Smooth muscle cell (in vitro differentiated cells): ENCODE measurements at regions not wholly inside any gene's neighbourhood (a gene's known extent, or its start where the extent isn't known, plus 50 kb on each side); places are given as distances from the start of the nearest gene placed in this dataset.

ENCODE experiments used
- DNase-seq: peaks from one replicate; lab custom pipeline; 2025; ENCODE audit not compliant: unreplicated experiment; lab: John Stamatoyannopoulos, UW
- H2AFZ ChIP-seq: fragments of 200-600 bp; sonication (generic); 2 replicates; pipeline ENCODE4 v1.6.0; 2016; ENCODE audit warnings: antibody characterized with exemption, low read depth, mild to moderate bottlenecking
- H3F3A ChIP-seq: fragments of 200-600 bp; sonication (generic); 2 replicates; pipeline ENCODE4 v1.6.0; 2017; ENCODE audit warnings: antibody characterized with exemption, low read depth
- H3K27ac ChIP-seq: fragments of 200-600 bp; sonication (generic); 2 replicates; pipeline ENCODE4 v1.5.1; 2016; ENCODE audit warnings: low read depth, mild to moderate bottlenecking
- H3K27me3 ChIP-seq: fragments of 200-600 bp; sonication (generic); 2 replicates; pipeline ENCODE4 v1.6.1; 2016; ENCODE audit warnings: low read depth, mild to moderate bottlenecking
- H3K36me3 ChIP-seq: fragments of 200-600 bp; sonication (generic); 2 replicates; pipeline ENCODE4 v1.5.1; 2016; ENCODE audit warnings: low read depth
- H3K4me1 ChIP-seq: fragments of 200-600 bp; sonication (generic); 2 replicates; pipeline ENCODE4 v1.5.1; 2016; ENCODE audit warnings: low read depth
- H3K4me2 ChIP-seq: fragments of 200-600 bp; sonication (generic); 2 replicates; pipeline ENCODE4 v1.6.0; 2016; ENCODE audit warnings: mild to moderate bottlenecking
- H3K4me3 ChIP-seq: fragments of 200-600 bp; sonication (generic); 2 replicates; pipeline ENCODE4 v1.5.1; 2016; ENCODE audit warnings: mild to moderate bottlenecking
- H3K79me2 ChIP-seq: fragments of 200-600 bp; sonication (generic); 2 replicates; pipeline ENCODE4 v1.6.0; 2016; ENCODE audit warnings: low read depth, mild to moderate bottlenecking
- H3K9ac ChIP-seq: fragments of 200-600 bp; sonication (generic); 2 replicates; pipeline ENCODE4 v1.6.0; 2016; ENCODE audit warnings: low read depth
- H3K9me3 ChIP-seq: fragments of 200-600 bp; sonication (generic); replicated peaks from 2 replicates; pipeline ENCODE4 v1.5.1; 2016; ENCODE audit warnings: low read depth
- H4K20me1 ChIP-seq: fragments of 200-600 bp; sonication (generic); 2 replicates; pipeline ENCODE4 v1.6.0; 2016; ENCODE audit warnings: low read depth
- WGBS: methylation state at CpG from one replicate; pipeline ENCODE4 v1.1.7; 2016; ENCODE audit warnings: low lambda C conversion rate; 5-methylcytosine and 5-hydroxymethylcytosine counted together
- TF ChIP-seq, protein P1 (sequence below): fragments of 200-600 bp; sonication (generic); IDR thresholded peaks from 2 replicates; pipeline ENCODE4 v1.5.1; 2017; ENCODE audit warnings: borderline replicate concordance, mild to moderate bottlenecking, antibody characterized with exemption; ENCODE audit not compliant: insufficient read depth, poor library complexity, severe bottlenecking

DNA sequence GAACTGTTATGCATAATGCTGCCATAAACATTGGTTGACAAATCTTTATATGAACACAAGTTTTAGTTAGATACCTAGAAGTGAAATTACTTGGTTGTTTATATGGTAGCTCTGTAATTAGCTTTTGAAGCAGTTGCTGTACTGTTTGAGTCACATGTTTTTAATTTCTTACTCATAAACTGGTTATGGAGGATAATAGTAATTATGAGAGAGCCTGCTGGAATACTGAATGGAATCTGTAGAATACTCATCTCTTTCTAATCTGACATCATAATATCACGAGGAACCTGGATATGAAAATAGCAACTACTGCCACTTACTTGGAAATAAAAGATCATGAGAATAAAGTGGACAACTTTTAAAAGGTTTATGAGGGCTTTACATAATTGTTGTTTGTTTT, 509.2 kb downstream of the CETN3 start:
- no peaks in the 10 kb centered on the region for H3K79me2 ChIP-seq
- no peak for DNase-seq
- 85% methylated on average over 1 of the region's 1 CpG for WGBS
- H3K9ac ChIP-seq, result no peak overlapping the region
- TF ChIP-seq, protein P1, sequence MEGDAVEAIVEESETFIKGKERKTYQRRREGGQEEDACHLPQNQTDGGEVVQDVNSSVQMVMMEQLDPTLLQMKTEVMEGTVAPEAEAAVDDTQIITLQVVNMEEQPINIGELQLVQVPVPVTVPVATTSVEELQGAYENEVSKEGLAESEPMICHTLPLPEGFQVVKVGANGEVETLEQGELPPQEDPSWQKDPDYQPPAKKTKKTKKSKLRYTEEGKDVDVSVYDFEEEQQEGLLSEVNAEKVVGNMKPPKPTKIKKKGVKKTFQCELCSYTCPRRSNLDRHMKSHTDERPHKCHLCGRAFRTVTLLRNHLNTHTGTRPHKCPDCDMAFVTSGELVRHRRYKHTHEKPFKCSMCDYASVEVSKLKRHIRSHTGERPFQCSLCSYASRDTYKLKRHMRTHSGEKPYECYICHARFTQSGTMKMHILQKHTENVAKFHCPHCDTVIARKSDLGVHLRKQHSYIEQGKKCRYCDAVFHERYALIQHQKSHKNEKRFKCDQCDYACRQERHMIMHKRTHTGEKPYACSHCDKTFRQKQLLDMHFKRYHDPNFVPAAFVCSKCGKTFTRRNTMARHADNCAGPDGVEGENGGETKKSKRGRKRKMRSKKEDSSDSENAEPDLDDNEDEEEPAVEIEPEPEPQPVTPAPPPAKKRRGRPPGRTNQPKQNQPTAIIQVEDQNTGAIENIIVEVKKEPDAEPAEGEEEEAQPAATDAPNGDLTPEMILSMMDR, result no peak
- peaks cover 10% of the 10 kb centered on the region for H3K9me3 ChIP-seq
- H3K36me3 ChIP-seq, result no peaks in the 10 kb centered on the region
- no peak overlapping the region for H3K27ac ChIP-seq
- H4K20me1 ChIP-seq, result no peaks in the 10 kb centered on the region
- no peak overlapping the region for H3K4me3 ChIP-seq
- H3K4me2 ChIP-seq, result no peak overlapping the region
- H3F3A ChIP-seq, result no peaks in the 10 kb centered on the region
- H3K27me3 ChIP-seq, result no peaks in the 10 kb centered on the region
- H3K4me1 ChIP-seq, result no peaks in the 10 kb centered on the region
- H2AFZ ChIP-seq, result no peak overlapping the region

DNA sequence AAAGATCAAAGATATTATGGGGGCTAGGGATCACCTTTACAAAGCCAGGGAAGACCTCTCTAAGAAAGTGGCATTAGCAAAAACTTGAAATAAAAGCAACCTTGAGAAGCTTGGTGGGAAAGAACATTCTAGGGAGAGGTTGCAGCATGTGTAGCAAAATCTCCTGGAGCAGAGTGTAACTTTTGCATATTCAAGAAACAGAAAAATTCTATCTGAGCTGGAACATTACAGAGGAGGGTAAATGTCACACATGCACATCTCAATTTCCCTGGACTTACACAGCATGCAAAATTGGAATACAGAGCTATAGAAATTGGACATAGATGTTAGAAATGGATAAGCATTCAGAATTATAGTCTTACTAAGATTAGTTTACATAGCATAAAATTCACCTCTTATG, 510.0 kb downstream of the CETN3 start:
- H3K36me3 ChIP-seq, result peaks cover 5% of the 10 kb centered on the region
- no peaks in the 10 kb centered on the region for H3K27me3 ChIP-seq
- peaks cover 18% of the 10 kb centered on the region for H3K9me3 ChIP-seq
- TF ChIP-seq, protein P1, result no peak
- no peaks in the 10 kb centered on the region for H3F3A ChIP-seq
- no peak overlapping the region for H3K27ac ChIP-seq
- no peak overlapping the region for H3K9ac ChIP-seq
- H3K4me1 ChIP-seq, result no peaks in the 10 kb centered on the region
- no peak overlapping the region for H3K4me3 ChIP-seq
- no peak overlapping the region for H2AFZ ChIP-seq
- no peak for DNase-seq
- no peaks in the 10 kb centered on the region for H3K79me2 ChIP-seq
- no peaks in the 10 kb centered on the region for H4K20me1 ChIP-seq
- H3K4me2 ChIP-seq, result no peak overlapping the region

DNA sequence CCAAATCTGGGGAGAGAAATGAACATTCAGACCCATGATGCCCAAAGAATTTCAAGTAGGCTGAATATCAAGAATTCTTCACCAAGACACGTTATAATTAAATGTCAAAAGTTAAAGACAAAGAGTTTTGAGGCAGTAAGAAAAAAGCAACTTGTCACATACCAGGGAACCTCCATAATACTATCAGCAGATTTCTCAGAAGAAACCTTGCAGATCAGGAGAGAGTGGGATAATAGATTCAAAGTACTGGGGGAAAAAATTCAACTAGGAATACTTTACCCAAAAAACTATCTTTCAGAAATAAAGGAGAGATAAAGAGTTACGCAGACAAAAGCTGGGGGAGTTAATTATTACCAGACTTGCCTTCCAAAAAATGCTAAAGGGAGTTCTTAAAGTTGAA, 516.0 kb downstream of the CETN3 start:
- no peak overlapping the region for H2AFZ ChIP-seq
- H3K79me2 ChIP-seq, result no peaks in the 10 kb centered on the region
- no peak overlapping the region for H3K27ac ChIP-seq
- H3K4me1 ChIP-seq, result no peaks in the 10 kb centered on the region
- H3K27me3 ChIP-seq, result no peaks in the 10 kb centered on the region
- WGBS, result 86% methylated on average over 2 of the region's 2 CpGs
- no peak overlapping the region for H3K9ac ChIP-seq
- H3K36me3 ChIP-seq, result peaks cover 15% of the 10 kb centered on the region
- H3F3A ChIP-seq, result no peaks in the 10 kb centered on the region
- peaks cover 33% of the 10 kb centered on the region for H3K9me3 ChIP-seq
- no peak overlapping the region for H3K4me2 ChIP-seq
- no peaks in the 10 kb centered on the region for H4K20me1 ChIP-seq
- TF ChIP-seq, protein P1, result no peak
- DNase-seq, result no peak
- H3K4me3 ChIP-seq, result no peak overlapping the region

DNA sequence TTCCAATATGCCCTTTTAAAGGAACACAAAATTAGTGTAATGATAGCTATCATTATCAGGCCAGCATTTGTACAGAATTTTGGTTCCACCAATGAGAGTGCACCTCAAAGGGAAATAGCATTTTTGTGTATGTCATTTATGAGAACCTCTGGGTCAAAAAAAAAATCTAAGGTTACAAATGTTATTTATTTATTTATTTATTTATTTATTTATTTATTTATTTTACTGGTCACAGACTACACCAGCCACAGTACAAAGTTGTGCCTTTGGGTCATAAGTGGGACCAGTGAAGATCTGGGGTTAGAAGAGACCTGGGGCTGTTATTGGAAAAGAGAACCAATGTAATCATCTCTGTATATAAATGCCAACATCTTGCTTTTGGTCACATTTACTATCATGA, 523.9 kb downstream of the CETN3 start:
- no peak overlapping the region for H3K9ac ChIP-seq
- TF ChIP-seq, protein P1, result no peak
- no peak overlapping the region for H3K27ac ChIP-seq
- H3K79me2 ChIP-seq, result no peaks in the 10 kb centered on the region
- no peak overlapping the region for H3K4me3 ChIP-seq
- H3K36me3 ChIP-seq, result no peaks in the 10 kb centered on the region
- no peak overlapping the region for H2AFZ ChIP-seq
- no peaks in the 10 kb centered on the region for H3K9me3 ChIP-seq
- no peaks in the 10 kb centered on the region for H3F3A ChIP-seq
- H3K4me1 ChIP-seq, result no peaks in the 10 kb centered on the region
- H3K4me2 ChIP-seq, result no peak overlapping the region
- H4K20me1 ChIP-seq, result no peaks in the 10 kb centered on the region
- DNase-seq, result no peak
- no peaks in the 10 kb centered on the region for H3K27me3 ChIP-seq
